ENCODE measurements at regions not wholly inside any gene's neighbourhood (a gene's known extent, or its start where the extent isn't known, plus 50 kb on each side); places are given as distances from the start of the nearest gene placed in this dataset.
"Not testable (repeated sequence)": the region's sequence is repeated elsewhere in the genome, so short reads cannot be mapped to it uniquely, and the experiment has no call there.

GRCh38 chr10:55899472-55900147 lies 461.4 kb downstream of the ZWINT start:
- DNase-seq: not testable (repeated sequence)

GRCh38 chr10:55897490-55897921 lies 463.6 kb downstream of the ZWINT start:
- peak; percentile 70 for DNase-seq

- DNase-seq: no peak
Observed at GRCh38 chr10:55892276-55892675, 468.8 kb downstream of the ZWINT start.

- DNase-seq: no peak
Observed at GRCh38 chr10:55881588-55881987, 479.5 kb downstream of the ZWINT start.

- no peak for DNase-seq
Observed at GRCh38 chr10:55873485-55873884, 487.6 kb downstream of the ZWINT start.

GRCh38 chr10:55870186-55870585 lies 490.9 kb downstream of the ZWINT start:
- DNase-seq: no peak

- DNase-seq: no peak
Observed at GRCh38 chr10:55867848-55868247, 493.2 kb downstream of the ZWINT start.

DNA sequence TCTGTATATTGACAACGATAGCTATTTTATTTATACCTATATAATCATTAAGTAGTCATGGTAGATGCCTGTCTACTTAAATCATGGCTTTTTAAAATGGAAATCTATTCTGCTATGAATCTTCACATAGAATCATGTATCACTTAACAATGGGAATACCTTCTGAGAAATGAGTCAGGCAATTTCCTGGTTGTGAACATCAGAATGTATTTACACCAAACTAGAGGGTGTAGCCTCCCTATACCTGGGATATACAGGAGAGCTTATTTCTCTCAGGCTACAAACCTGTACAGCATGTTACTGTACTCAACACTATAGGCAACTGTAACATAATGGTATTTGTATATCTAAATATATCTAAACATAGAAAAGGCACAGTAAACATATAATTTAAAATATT lies 502.3 kb downstream of the ZWINT start:
- DNase-seq: no peak

GRCh38 chr10:55852900-55853299 lies 508.2 kb downstream of the ZWINT start:
- DNase-seq: no peak

DNA sequence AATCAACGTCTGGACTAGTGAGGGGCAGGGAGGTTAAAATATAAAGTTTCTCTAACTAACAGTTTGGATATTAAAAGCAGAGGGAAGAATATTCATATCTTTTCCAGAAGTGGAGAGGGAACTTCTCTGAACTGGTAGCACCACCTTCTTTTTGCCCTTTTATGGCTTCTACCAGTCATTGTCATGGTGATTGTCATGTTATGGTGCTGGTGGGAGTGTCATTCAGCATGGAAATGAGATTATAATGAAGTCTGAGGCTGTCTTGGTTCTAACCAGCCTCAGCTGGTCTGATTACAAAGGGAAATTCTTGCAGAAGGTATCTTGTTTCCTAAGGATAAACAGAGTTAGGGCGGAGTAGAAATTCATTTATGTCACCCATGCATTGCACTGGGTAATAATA lies 523.8 kb downstream of the ZWINT start:
- no peak for DNase-seq

DNA sequence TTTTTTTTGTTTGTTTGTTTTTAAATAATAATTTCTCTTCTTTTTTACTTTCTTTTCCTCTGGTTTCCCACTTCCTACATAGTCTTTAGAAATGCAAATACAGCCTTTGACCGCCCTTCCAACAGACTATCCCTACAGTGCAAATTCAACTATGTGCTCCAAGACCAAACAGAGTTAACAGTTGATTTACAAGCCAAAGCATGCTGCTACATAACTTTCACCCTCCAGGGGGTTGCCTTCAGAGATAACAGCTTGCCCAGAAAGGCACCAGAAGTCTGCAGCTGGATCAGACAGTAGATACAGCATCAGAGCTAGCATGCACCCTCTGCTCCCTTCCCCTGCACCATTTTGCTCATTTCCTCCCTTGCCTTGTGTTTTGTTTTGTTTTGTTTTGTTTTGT lies 539.0 kb downstream of the ZWINT start:
- no peak for DNase-seq

DNA sequence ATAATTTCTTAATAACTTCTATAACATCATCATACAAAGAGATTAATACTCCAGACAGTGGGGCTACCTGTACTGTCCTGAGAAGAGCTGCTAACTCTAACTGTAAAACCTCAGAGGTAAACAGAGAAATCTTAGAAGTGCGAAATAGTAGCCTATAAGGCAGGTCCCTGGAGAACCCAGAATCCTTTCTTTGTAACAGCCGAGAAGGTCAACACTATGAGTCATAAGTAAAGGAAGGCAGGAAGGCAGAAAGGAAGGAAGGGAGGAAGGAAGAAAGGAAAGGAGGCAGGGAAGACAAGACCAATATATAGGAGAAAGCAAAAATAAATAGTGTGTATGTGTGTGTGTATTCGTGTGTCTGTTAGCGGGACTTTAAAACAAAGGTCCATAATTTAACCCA lies 540.6 kb downstream of the ZWINT start:
- no peak for DNase-seq

DNA sequence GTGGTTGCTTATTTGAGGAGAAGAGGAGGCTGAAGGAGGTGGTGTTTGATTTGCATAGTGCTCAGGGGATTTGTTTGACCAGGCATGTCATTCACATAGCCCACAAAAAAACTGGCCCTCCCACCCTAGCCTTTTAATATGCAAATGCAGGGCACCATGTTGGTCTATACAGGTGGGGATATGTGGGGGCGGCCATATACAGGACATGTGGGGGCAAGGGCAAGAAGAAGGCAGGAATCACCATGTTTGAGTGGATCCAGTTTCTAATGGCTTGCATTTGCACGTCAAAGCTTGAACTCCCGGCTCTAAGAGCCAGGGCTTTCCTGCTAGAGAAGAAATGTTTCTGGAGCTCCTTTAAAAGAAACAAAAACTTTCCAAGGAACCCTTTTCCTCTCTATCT lies 541.0 kb downstream of the ZWINT start:
- DNase-seq: no peak

DNA sequence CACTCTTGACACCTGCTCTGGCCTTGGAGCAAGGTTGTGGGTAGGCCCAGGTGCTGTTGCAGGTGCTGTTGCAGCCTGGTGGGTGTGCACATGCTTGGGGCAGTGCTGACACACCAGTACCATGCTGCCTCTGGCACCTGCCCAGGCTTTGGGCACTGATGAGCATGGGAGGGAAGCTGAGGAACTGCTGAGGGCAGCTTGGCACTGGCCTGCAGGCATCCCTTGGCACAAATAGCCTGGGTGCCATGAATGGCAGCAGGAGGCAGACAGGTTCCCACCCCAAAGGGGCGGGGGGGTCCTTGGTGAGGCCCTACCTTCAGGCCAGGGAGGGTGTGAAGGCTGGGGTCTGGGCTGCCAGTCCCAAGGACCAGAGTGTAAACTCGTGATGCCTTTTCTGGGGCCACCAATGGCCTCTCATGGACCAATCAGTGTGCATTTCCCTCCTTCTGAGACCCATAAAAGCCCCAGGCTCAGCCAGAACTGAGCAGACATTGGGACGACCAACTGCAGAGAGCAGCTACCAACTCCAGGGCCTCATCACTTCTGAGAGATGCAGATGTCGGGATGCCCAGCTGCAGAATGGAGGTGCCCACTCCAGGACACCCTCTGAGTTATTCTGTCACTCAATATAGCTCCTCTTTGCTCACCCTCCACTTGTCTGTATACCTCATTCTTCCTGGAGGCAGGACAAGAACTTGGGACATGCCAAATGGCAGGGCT lies 547.4 kb downstream of the ZWINT start:
- no peak for DNase-seq

GRCh38 chr10:55803055-55803454 lies 558.0 kb downstream of the ZWINT start:
- no peak for DNase-seq

- no peak for DNase-seq
Observed at GRCh38 chr10:55801353-55801661, 559.8 kb downstream of the ZWINT start.

DNA sequence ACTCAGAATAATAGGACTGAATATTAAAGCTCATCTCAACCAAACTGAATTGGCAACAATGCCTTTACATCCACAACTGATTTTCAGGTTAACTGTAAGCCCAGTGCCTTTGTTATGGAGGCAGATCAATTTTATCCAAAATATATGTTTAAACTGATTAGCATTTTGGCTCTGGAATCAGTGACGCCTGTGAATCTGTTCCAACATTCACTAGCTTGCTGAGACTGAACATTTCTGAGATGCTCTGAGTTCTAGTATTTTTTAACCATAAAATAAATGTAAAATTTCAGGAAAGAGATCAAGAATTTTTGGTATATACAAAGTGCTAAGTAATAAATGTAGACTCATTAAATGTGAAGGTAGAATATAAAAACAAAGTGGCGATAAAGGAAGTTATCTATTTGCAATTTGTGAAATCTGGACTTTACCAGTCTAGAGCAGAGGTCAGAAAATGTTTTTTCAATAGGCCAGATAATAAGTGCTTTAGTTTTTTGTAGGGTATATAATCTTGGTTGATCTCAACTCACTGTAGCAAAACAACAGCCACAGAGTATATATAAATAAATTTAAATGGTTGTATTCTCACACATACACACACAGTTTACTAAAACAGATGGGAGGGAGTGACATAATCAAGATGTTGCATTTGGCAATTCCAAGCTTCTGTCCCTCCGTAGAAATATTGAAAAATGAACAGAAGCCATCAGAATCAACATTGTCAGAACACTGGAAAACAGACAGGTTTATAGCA lies 560.3 kb downstream of the ZWINT start:
- DNase-seq: peak; percentile 17

DNA sequence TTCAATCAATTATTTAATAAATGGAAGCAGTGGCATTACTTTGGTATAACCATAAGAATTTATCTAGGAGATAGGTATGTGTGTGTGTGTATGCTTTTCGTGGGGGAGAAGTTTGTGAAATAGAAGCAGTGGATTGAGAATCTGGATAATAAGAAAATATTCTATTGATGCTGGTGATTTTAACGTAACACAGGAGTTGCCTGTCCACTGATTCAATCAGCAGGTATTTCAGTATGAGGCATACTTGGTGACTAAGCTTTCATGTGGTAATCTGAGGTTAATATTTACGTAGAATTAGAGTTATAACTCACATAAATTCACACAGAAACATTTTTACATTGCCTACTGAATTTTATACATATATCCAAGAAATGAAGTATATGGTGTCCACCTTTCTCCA lies 568.0 kb downstream of the ZWINT start:
- DNase-seq: no peak

DNA sequence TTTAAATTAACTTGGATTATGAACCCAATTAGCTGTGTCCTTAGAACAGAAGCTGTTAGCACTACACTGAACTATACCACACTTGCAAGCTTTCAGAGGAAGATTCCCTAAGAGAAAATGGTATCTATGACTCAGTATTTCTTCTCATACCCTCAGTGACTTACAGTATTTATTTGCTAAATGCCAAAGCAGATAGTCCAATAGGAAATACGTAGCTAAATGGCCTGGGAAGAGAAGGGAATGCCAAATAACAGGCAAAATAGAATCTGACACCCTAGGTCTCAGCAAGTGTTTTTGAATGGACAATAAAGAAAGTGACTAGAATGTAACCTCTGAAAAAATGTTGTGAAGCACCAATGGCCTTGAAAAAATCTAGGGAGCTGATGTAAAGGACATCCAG lies 570.8 kb downstream of the ZWINT start:
- not testable (repeated sequence) for DNase-seq

DNA sequence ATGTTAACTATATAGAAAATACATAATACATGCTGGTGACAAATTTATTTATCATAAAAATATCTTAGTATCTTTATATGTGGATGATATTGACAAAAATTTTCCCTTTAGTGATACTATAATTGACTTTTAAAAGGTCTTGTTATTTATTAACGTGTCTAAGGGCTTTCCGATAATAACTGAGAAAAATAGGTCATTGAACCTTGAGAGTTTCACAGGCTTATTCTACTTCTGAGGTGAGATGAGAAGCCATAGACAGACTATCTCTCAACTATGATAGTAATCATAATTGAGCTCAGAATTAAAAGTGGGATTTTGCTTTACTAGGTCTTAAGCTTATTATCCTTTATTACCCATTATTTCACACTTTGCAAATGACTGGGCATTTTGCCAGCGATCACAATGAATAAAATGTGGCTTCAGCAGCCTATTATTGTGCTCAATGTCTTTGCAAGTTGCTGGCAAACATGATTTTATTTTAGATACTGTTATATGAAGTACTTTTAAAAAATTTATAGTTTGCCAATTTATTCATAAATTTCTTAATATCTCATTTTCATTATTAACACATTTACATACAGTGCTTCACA lies 574.5 kb downstream of the ZWINT start:
- DNase-seq: no peak

DNA sequence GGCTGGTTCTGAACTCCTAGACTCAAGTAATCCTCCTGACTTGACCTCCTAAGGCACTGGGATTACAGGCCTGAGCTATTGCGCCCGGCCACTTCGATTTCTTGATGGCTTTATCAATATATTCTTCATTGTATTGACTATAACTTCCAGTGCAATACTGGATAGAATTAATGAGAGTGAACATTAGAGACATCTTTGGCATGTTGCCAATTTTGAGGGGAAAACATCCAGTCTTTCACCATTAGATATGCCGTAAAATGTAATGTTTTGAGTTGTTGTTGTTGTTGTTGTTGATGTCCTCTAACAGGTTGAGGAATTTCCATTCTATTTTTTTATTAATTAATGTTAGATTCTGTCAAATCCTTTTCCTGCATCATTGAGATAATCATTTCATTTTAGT lies 578.9 kb downstream of the ZWINT start:
- DNase-seq: no peak

- DNase-seq: no peak
Observed at GRCh38 chr10:55766212-55766611, 594.8 kb downstream of the ZWINT start.

DNA sequence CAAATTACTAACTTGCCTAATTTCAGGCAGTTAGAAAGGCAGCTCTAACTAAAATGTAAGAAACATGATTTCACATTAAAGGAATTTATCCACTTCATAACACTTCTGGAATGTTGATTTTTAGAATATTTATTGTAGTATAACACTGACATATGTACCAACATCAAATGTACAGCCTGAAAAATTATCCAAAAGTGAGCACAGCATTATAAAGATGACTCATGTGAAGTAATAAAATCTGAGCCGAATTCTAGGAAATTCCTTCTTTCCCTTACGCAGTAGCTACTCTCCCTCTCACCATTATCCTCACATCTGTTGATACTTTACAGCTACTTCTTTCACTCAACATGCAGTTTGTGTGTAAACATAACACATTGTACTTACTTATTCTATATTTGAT lies 610.6 kb downstream of the ZWINT start:
- DNase-seq: no peak

Measured in renal pelvis (tissue), 1 donor.